ENCODE measurements at regions not wholly inside any gene's neighbourhood (a gene's known extent, or its start where the extent isn't known, plus 50 kb on each side); places are given as distances from the start of the nearest gene placed in this dataset.

GRCh38 chr22:27156821-27157489 is 499.6 kb downstream of the MIAT start:
- TF ChIP-seq EZH2 (IDR thresholded peaks at IDR 0.05; ENCODE audit: insufficient read depth, low read length) (no peak), CTCF (IDR thresholded peaks at IDR 0.05; ENCODE audit: insufficient read depth, low read depth, low read length) (no peak)

Measured in astrocyte (in vitro differentiated cells and primary cell).